Activated CD8-positive, alpha-beta memory T cell treated with anti-CD3 and anti-CD28 coated beads for 24 hours (primary cell): ENCODE measurements at regions not wholly inside any gene's neighbourhood (a gene's known extent, or its start where the extent isn't known, plus 50 kb on each side); places are given as distances from the start of the nearest gene placed in this dataset.
"Not testable (repeated sequence)": the region's sequence is repeated elsewhere in the genome, so short reads cannot be mapped to it uniquely, and the experiment has no call there.

Experiments used
- DNase-seq: peaks from one replicate; pipeline ENCODE4 v3.0.0-alpha.2; 2020

GRCh38 chr17:15864061-15864460 is 80.9 kb upstream of the ADORA2B start:
- DNase-seq: not testable (repeated sequence)

GRCh38 chr17:15864472-15864871 is 80.5 kb upstream of the ADORA2B start:
- DNase-seq: not testable (repeated sequence)

GRCh38 chr17:15866015-15866414 is 78.9 kb upstream of the ADORA2B start:
- not testable (repeated sequence) for DNase-seq

DNA sequence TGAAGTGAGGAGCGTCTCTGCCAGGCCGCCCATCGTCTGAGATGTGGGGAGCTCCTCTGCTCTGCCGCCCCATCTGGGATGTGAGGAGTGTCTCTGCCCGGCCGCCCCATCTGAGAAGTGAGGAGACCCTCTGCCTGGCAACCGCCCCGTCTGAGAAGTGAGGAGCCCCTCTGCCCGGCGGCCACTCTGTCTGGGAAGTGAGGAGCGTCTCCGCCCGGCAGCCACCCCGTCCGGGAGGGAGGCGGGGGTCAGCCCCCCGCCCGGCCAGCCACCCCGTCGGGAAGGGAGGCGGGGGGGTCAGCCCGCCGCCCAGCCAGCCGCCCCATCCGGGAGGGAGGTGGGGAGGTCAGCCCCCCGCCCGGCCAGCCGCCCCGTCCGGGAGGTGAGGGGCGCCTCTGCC is 77.6 kb upstream of the ADORA2B start:
- DNase-seq: not testable (repeated sequence)

- not testable (repeated sequence) for DNase-seq
Observed at GRCh38 chr17:15869868-15870267, 75.1 kb upstream of the ADORA2B start.

DNA sequence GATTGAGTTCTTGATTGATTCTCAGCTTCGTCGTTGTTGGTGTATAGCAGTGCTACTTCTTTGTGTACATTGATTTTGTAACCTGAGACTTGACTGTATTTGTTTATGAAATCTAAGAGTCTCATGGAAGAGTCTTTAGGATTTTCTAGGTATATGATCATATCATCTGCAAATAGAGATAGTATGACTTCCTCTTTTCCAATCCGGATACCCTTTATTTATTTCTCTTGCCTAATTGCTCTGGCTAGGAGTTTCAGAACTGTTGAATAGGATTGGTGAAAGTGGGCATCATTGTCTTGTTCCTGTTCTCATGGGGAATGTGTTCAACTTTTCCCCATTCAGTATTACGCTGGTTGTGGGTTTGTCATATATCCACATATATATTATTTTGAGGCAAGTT is 72.3 kb upstream of the ADORA2B start:
- not testable (repeated sequence) for DNase-seq

- DNase-seq: not testable (repeated sequence)
Observed at GRCh38 chr17:15877882-15878500, 66.9 kb upstream of the ADORA2B start.

- no peak for DNase-seq
Observed at GRCh38 chr17:15882058-15882720, 62.7 kb upstream of the ADORA2B start.

- DNase-seq: no peak
Observed at GRCh38 chr17:15882777-15883176, 62.2 kb upstream of the ADORA2B start.

- DNase-seq: no peak
Observed at GRCh38 chr17:15883617-15884111, 61.3 kb upstream of the ADORA2B start.

- DNase-seq: no peak
Observed at GRCh38 chr17:15884731-15885130, 60.2 kb upstream of the ADORA2B start.

DNA sequence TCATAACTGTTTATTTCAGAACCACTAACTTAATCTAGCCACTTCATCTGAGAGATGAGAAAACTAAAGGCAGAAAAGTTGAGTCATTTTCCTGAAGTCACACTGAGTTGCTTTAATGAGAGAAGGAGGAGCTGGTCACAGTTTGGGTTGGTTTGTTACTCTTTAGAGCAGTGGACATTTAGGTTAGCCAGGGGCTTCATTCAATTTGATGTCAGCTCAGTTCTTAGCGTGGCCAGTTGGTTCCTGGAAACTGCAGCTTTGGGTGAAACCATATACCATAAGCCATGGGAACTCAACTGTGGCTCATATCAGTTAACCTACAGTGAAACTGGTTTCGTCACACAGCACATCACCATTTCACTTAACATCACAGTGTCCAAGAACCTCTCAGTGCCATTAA is 59.2 kb upstream of the ADORA2B start:
- DNase-seq: no peak

GRCh38 chr17:15886221-15886620 is 58.7 kb upstream of the ADORA2B start:
- DNase-seq: no peak

- DNase-seq: no peak
Observed at GRCh38 chr17:15886804-15887203, 58.1 kb upstream of the ADORA2B start.

DNA sequence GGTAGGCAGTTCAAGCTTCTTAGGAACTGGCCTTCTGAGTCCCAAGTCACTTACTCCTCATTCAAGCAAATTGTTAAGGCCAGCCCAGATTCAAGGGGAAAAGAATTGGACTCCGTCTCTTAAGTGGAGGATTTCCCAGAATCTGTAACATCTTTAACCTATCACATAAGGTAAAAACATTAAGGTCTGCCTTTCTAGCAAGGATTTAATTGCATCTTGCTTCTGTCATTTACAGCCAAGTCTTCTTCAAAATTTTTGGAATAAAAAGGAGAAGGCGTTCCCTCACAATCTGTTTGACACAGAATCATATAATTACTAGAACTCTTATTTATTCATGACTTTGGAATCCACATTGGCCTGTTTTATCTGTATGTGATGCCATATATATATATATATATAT is 56.5 kb upstream of the ADORA2B start:
- DNase-seq: no peak

DNA sequence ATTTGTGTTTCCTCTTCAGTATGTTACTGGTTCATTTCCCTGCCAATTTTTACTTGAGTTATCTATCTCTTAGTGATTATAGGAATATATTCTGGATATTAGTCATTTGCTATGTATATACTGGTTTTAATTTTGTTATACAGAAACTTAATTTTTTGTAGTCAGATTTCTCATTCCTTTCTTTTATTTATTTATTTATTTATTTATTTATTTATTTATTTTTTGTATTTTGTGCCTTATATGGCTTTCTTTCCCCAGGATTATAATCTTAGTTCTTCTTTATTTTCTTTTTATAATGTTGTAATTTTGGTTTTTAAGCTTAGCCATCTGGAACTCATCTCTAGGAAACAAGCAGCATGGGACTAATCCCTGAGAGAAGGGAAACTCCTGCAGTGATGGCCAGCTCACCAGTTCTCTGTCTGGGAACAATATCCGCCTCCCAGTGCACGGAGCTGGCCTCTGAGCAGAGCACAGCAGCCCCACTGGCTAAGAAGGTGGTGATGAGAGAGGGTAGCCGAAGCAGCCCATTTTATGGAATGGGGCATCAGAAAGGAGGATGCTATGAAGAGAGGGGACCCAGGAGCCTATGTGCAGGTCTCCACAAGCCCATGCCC is 54.5 kb upstream of the ADORA2B start:
- no peak for DNase-seq

GRCh38 chr17:15891318-15891717 is 53.6 kb upstream of the ADORA2B start:
- no peak for DNase-seq

GRCh38 chr17:15892244-15892643 is 52.7 kb upstream of the ADORA2B start:
- DNase-seq: no peak

DNA sequence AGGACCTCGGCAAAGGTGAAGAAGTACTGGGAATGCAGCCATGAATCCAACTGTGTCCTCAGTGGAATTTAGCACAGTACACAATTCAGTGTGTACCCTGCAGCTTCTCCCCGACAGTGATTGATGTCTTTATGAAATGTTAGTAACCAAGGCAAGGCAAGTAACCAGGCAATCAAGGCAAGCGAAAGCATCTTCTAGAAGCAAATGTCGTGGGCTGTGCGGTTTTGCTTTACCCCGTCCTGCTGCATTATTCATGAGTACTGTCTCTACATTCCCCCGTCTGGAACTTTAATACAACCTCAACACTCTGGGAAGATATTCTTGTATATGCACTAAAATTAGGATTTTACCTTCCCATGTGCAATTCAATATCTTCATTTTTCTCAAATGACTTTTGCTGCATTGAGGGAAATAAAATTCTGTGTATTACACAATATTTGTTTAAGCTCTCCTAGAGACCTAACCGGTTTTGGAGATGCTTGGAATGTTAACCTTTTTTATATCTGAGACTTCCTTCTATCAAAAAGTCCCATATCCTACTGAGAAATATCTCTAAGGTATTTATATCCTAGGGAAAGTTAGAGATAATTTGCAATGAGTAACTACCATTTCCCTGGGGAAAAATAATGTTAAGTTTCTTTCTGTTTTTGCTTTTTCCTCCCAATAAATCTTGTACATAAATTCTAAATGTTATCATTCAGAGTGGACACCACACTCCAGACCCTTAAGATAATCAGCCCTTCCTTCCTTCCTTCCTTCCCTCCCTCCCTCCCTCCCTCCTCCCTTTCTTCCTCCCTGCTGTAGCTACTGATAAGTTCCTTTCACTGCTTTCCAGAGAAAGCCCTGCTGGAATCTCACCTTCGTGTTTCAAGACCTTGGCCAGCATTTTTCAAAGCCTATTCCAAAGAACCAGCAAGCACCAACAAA is 51.9 kb upstream of the ADORA2B start:
- DNase-seq: no peak

- no peak for DNase-seq
Observed at GRCh38 chr17:15893658-15894024, 51.3 kb upstream of the ADORA2B start.

GRCh38 chr17:15894258-15894657 is 50.7 kb upstream of the ADORA2B start:
- DNase-seq: no peak

- DNase-seq: no peak
Observed at GRCh38 chr17:15894913-15895658, 49.8 kb upstream of the ADORA2B start.
